Activated CD4-positive, CD25-positive, alpha-beta regulatory T cell treated with anti-CD3 and anti-CD28 coated beads, Interleukin-2, amount 50 U/mL, for 16 hours (primary cell): ENCODE measurements at regions not wholly inside any gene's neighbourhood (a gene's known extent, or its start where the extent isn't known, plus 50 kb on each side); places are given as distances from the start of the nearest gene placed in this dataset.
"Not testable (repeated sequence)": the region's sequence is repeated elsewhere in the genome, so short reads cannot be mapped to it uniquely, and the experiment has no call there.

ENCODE experiments used
- DNase-seq: peaks from one replicate; pipeline ENCODE4 v3.0.0-alpha.2; 2020; ENCODE audit warnings: low read depth, low spot score

DNA sequence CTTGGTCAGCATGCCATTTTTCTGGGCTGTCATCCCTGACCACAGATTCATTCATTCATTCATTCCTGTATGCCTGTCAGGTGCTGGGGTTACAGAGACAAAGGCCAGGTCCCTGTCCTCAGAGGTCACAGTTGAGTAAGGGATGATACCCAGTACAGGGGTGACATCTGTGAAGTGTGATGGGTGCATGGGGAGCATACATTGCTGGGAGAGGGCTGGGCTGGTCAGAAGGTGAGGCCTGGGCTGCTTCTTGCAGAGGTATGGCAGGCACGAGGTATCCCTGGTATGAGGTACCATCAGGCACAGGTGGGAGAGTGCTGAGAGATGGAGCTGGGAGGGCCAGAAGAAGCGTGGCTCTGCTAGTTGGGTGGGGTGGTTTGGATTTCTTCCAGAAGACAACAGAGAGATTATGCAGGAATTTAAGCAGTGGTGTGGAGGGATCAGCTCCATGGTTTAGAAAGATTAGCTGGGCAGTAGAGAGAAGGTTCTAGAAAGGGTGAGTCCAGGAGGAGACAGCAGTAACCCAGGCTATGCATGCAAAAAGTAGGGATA lies 181.9 kb upstream of the HAAO start:
- no peak for DNase-seq

DNA sequence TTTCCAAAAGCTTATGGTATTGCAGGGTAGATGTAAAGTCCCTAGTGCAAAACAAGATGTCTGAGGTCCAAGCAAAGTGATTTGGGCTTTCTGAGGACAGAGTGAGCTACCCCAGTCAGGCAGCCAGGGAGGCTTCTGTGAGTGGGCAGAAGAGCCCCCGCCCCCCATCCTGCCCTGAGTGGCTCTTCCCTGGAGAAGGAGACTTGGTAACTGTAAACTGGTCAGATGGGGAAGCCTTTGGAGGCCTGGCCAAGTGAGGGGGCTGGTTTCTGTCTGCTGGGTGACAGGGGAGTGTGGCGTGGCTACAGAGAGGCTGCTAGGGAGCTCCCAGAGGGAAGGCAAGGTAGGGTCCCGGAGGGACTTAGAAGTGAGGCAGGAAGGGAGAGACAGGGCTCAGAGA lies 181.3 kb upstream of the HAAO start:
- DNase-seq, result no peak

DNA sequence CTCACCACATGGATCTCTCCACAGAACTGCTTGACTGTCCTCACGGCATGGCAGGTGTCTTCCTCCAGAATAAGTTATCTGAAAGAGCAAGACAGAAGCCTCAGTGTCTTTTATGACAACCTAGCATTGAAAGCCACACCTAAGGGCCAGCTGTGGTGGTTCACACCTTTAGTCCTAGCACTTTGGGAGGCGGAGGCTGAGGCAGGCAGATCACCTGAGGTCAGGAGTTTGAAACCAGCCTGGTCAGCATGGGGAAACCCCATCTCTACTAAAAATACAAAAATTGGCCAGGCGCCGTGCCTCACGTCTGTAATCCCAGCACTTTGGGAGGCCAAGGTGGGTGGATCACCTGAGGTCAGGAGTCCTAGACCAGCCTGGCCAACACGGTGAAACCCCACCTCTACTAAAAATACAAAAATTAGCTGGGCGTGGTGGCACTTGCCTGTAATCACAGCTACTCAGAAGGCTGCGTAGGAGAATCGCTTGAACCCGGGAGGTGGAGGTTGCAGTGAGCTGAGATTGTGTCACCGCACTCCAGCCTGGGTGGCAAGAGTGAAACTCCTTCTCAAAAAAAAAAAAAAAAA lies 180.6 kb upstream of the HAAO start:
- DNase-seq, result not testable (repeated sequence)

DNA sequence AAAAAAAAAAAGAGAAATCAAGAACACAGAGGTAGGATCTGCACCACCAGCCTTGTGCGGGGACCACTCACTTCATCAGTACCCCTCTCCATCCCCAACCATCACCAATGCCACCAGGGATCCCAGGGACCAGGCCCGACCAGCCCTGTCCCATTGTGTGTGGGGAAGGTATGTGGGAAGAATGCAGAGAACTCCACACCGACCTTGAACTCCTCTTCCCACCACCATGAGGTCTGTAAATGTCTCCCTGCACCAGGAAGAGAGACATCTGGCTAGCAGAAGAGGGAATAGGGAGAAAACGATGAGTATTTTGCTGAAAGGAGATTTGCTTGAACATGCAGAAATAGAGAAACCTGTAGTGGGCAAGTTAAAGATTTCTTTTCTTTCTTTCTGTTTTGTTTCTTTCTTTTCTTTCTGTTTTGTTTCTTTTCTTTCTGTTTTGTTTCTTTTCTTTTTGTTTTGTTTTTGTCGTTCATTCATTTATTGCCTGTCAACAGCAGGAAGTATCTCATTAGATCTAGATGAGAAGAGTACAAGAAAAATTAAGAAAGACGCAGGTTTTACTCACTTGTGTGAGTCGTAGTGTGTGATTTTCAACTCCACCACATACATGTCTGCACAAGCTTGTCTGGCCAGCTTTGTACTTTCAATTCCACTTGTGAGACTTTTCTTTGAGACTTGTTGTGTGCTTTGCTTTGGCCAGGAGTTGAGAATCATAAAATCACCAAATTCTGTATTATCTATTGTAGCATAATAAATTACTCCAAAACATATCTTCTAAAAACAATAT lies 179.8 kb upstream of the HAAO start:
- no peak for DNase-seq

DNA sequence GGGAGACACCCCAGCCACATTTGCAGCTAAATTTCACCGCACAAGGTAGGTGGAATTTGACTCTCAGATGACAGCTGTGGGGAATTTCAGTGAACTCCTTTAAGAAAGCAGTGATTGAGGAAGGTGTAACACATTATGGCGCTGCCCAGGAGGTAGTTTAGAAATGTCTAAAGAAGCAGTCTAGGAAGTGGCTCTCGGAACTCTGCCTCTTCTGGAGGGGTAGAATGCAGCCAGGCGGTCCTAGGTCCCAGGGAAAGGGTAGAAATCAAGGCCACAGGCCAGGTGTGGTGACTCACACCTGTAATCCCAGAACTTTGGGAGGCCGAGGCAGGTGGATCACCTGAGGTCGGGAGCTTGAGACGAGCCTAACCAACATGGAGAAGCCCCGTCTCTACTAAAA lies 179.0 kb upstream of the HAAO start:
- DNase-seq, result no peak

- DNase-seq, result no peak
Observed at GRCh38 chr2:42970151-42970550, 177.8 kb upstream of the HAAO start.

DNA sequence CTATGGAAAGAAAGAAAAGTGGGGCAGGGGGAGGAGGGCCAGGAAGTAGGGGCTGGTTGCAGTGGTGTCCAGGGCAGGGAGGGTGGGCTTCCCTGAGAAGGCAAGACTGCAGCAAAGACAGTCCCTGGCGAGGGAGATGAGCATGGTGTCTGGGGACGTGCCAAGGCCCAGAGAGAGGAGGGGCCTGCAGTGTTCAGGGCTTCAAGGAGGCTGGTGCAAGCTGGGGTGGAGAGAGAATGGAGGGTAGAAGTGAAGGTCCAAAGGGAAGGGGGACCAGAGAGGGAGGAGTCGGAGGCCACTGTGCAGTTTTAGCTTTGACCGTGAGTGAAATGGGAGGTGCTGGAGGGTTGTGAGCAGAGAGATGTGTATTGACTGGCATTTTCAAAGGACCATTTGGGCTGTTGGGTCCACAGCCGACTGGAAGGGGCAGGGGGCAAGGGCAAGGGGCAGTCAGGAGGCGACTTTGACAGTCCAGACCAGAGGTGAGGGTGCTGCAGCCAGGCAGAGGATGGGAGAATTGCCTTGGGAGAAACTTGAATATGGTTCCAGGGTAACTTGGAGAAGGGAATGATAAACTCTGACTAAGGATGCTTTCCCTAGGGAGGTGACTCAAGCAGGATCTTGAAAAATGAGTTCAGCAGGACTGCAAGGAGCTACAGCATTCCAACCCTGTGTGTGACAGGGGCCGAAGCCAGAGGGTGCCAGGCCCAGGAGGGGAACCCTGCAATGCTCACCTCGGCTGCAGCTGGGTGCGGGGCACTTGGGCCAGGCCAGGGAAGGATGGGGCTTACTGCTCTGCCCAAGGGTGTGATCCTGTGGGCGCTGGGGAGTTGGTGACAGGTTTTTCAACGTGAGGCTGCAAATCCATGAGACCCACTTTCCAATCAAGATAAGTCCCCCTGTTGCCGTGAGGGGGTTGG lies 177.1 kb upstream of the HAAO start:
- no peak for DNase-seq

DNA sequence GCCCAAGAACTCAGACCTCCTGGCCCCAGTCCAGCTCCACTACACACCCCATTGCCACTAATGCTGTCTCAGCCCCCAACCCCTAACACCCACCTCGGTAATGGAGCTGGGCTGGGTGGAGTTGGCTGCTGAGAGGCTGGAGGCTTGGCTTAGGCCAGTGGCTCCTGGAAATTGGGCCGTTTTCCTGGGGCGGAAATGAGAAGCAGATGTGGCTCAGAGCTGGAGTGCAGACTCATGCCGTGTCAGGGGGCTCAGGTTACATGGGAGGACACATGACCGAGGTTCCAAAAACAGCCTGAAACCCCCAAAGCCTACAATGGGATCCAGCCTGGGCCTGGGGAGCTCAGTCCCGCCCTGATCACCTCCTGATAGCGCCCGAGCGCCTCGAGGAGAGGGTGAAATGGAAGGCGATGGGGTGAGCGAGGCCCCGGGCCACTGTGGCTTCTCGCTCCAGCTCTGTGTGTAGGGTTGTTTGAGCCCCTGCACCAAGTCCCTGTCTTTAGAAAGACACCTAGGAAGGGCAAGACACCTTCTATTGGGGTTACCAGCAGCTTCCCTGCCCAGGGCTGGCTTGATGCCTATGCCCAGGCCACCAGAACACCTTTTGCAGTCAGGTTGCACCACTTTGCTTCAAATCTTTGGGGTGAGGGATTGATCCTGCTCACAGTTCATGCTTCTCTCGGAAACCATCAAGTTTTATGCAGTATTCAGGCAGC lies 175.7 kb upstream of the HAAO start:
- no peak for DNase-seq

- DNase-seq, result no peak
Observed at GRCh38 chr2:42965910-42966309, 173.5 kb upstream of the HAAO start.

- DNase-seq, result no peak
Observed at GRCh38 chr2:42965196-42965595, 172.8 kb upstream of the HAAO start.

- no peak for DNase-seq
Observed at GRCh38 chr2:42964439-42965083, 172.2 kb upstream of the HAAO start.

- no peak for DNase-seq
Observed at GRCh38 chr2:42963452-42964068, 171.2 kb upstream of the HAAO start.

DNA sequence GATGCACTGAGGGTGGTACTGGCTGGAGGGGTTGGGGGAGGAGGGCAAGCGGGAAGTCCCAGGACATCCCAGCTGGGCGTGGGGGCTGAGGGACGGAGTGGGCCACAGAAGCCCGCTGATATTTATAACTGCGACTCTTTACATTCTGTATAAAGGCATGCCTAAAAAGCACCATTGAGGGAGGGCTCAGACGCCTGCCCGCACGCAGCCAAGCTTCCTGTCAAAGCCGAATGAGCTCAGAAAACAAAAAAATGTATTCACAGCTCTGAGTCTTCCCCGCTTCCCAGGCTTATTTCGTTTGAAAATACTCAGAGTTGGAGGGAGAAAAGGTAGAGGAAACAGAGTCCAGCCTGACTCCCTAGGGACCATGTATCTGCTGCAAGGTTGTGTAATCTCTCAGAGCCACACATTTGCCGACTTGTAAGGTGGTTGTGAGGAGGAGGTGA lies 170.1 kb upstream of the HAAO start:
- DNase-seq, result no peak

GRCh38 chr2:42961961-42962360 lies 169.6 kb upstream of the HAAO start:
- DNase-seq, result no peak

GRCh38 chr2:42961385-42961811 lies 169.0 kb upstream of the HAAO start:
- DNase-seq, result no peak

- no peak for DNase-seq
Observed at GRCh38 chr2:42960842-42961180, 168.4 kb upstream of the HAAO start.

- DNase-seq, result no peak
Observed at GRCh38 chr2:42960002-42960841, 167.8 kb upstream of the HAAO start.

- no peak for DNase-seq
Observed at GRCh38 chr2:42959234-42960001, 167.0 kb upstream of the HAAO start.

DNA sequence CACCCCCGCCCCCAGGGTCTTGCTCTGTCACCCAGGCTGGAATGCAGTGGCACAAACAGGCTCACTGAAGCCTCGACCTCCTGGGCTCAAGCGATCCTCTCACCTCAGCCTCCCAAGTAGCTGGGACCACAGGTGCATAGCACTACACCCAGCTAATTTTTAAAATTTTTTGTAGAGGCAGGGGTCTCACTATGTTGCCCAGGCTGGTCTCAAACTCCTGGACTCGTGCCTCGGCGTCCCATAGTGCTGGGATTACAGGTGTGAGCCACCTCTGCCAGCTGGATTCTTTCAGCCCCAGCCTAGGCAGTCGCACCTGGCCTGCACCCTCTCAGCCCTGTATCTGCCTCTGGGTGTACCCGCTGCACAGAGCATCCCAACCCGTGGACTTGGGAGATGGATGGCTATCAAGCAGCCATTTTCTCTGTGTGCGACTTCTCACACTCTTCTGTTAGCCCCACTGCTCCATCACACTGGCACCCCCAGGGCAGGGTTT lies 166.4 kb upstream of the HAAO start:
- DNase-seq, result no peak
